Stromal cell of bone marrow (primary cell): ENCODE measurements at regions not wholly inside any gene's neighbourhood (a gene's known extent, or its start where the extent isn't known, plus 50 kb on each side); places are given as distances from the start of the nearest gene placed in this dataset.
"Not testable (repeated sequence)": the region's sequence is repeated elsewhere in the genome, so short reads cannot be mapped to it uniquely, and the experiment has no call there.

Experiments
- DNase-seq: peaks from one replicate; pipeline ENCODE4 v3.0.0-alpha.2; 2012; ENCODE audit warnings: low read depth

GRCh38 chrX:115357326-115358120, 68.0 kb downstream of the LUZP4 start:
- DNase-seq: no peak

DNA sequence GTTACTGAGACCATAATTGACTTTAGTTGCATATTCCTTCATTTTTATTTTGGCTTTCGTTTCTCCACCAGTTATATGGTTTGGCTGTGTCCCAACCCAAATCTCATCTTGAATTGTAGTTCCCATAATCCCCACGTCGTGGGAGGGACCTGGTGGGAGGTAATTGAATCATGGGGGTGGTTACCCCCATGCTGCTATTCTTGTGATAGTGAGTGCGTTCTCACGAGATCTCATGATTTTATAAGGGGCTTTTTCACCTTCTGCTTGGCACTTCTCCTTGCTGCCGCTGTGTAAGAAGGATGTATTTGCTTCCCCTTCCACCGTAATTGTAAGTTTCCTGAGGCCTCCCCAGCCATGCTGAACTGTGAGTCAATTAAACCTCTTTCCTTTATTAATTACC, 70.0 kb downstream of the LUZP4 start:
- not testable (repeated sequence) for DNase-seq

GRCh38 chrX:115360220-115360781, 70.8 kb downstream of the LUZP4 start:
- DNase-seq: peak; percentile 69

- DNase-seq: no peak
Measured at GRCh38 chrX:115362334-115363095, 73.0 kb downstream of the LUZP4 start.

- DNase-seq: no peak
Measured at GRCh38 chrX:115363372-115363771, 73.9 kb downstream of the LUZP4 start.

DNA sequence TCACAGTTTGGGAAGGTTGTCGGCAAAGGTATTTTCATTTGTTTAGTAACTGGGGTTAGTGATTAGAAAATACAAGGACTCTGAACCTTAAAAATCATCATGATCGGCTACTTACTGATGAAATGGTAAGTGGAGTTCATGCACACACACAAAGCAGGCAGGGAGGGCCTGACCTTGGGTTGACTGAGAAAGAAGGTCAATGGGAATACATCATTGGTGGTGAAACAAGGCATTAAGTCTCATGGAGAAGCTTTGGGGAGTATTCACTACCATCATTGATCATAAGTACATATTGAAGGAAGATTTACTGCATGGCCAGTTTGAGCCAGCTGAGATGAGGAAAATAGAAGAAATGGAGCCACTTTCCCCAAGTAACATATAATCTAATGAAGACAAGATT, 74.4 kb downstream of the LUZP4 start:
- DNase-seq: no peak

DNA sequence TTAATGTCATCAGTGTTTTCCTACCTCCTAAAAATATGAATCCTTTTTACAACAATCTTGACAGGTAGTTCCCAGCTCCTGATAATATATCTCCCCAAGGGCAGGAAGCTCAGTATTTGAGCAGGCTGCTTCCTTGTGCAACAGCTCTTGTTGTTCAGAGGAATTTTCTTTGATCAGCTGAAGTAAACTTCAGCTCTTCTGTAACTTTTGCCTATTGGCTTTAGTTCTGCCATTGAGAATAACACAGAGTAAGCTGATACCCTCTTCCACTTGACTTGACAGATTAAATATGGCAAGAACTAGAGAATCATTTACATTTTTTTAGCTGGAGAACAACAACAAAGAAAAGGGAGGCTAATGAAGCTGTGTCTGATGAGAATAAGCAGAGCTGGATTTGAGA, 75.2 kb downstream of the LUZP4 start:
- DNase-seq: no peak

- no peak for DNase-seq
Measured at GRCh38 chrX:115366535-115366934, 77.0 kb downstream of the LUZP4 start.

DNA sequence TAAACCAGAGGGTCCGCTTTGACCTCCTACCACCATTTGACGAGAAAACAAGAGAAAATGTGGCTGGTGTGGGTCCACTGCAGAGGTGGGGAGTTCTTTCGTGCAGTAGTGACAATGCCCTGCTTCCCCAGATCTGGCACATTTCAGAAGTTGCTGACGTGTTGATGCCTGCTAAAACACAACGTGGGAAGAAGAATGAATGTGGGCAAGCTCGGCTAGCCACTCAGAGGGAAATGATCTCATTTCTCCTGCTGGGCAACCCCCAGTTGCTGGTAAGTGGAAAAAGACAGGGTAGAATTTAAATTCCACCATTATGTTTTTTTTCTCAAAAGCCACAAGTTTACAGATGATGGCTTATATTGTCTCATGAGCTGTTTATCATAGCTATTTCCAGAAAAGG, 77.9 kb downstream of the LUZP4 start:
- no peak for DNase-seq

DNA sequence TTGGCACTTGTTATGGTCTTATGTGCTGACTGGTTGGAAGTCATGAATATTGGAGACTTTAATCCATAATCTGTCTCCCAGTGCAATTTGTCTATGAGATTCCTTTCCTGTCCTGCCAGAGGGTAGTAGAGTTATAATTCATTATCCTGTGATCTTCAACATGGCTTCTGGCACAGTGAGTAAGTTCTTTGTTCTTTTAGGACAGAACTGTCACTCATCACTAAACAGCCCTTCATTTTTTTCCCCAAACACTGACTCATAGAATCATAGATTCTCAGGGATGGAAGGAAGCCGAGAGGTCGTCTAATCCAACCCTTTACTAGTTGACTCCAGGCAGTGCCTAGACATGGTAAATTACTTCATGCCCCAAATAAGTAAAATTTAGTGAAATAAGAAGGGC, 78.4 kb downstream of the LUZP4 start:
- no peak for DNase-seq

GRCh38 chrX:115368876-115369275, 79.4 kb downstream of the LUZP4 start:
- DNase-seq: no peak

DNA sequence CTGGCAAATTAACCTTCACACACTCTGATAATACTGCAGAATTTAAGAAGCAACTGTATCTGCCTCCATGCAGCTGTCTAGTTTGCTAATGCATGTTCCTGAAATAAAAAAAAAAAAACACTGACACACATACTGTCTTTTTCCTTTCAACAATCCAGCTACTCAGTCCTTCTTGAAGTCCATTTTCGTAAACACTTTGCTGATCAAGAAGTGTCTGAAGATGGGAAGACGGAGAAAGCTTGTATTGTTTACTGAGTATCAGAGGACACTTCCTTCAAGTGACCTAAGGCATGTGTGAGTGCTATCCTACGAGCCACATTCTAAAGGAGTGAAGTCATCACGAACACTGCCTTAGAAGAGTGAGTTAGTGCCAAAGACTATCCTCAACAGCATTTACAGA, 82.6 kb downstream of the LUZP4 start:
- no peak for DNase-seq

GRCh38 chrX:115373308-115373707, 83.8 kb downstream of the LUZP4 start:
- DNase-seq: no peak

GRCh38 chrX:115378471-115378870, 89.0 kb downstream of the LUZP4 start:
- DNase-seq: no peak

DNA sequence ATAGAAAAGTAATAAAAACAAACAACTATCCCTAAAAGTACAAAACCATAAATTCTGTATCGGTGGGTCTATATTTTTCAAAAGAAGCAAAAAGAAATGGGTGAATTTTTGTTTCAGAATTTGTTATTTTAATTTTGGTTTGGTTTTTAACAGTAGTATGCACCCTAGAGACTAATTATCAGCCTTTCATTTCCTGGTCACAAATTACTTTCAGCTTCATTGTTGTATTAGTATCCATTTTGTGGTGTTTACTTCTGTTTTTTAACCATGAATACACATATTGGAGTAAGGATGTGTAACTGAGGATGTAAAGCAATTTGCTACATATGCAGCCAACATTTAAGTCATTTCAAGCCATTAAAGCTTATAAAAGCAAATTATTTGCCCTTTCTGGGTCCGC, 97.8 kb downstream of the LUZP4 start:
- DNase-seq: no peak

- DNase-seq: no peak
Measured at GRCh38 chrX:115388879-115389278, 99.4 kb downstream of the LUZP4 start.

- DNase-seq: no peak
Measured at GRCh38 chrX:115390078-115390477, 100.6 kb downstream of the LUZP4 start.

GRCh38 chrX:115392031-115392430, 102.5 kb downstream of the LUZP4 start:
- no peak for DNase-seq

GRCh38 chrX:115392871-115393270, 103.4 kb downstream of the LUZP4 start:
- DNase-seq: no peak

GRCh38 chrX:115393271-115393670, 103.8 kb downstream of the LUZP4 start:
- peak; percentile 21 for DNase-seq

GRCh38 chrX:115394806-115395205, 105.3 kb downstream of the LUZP4 start:
- DNase-seq: not testable (repeated sequence)

GRCh38 chrX:115399306-115399705, 109.8 kb downstream of the LUZP4 start:
- no peak for DNase-seq

- DNase-seq: no peak
Measured at GRCh38 chrX:115400960-115401359, 111.4 kb downstream of the LUZP4 start.
